Ishikawa (cell line): ENCODE measurements at regions not wholly inside any gene's neighbourhood (a gene's known extent, or its start where the extent isn't known, plus 50 kb on each side); places are given as distances from the start of the nearest gene placed in this dataset.

ENCODE experiments used
- CEBPB ChIP-seq: IDR thresholded peaks from 2 replicates; pipeline ENCODE4 v1.6.1; 2012
- CREB1 ChIP-seq: IDR thresholded peaks from 2 replicates; pipeline ENCODE4 v1.6.1; 2012; ENCODE audit warnings: low read depth
- EGR1 ChIP-seq: IDR thresholded peaks from 2 replicates; pipeline ENCODE4 v1.6.1; 2012
- EP300 ChIP-seq: IDR thresholded peaks from 2 replicates; pipeline ENCODE4 v1.6.1; 2012; ENCODE audit warnings: borderline replicate concordance
- FOXM1 ChIP-seq: IDR thresholded peaks from 2 replicates; pipeline ENCODE4 v1.6.1; 2012; ENCODE audit warnings: low read depth, borderline replicate concordance
- NFIC ChIP-seq: IDR thresholded peaks from 2 replicates; pipeline ENCODE4 v1.6.1; 2012
- RAD21 ChIP-seq: IDR thresholded peaks from 2 replicates; pipeline ENCODE4 v1.6.1; 2012; ENCODE audit warnings: low read depth
- TAF1 ChIP-seq: IDR thresholded peaks from 2 replicates; pipeline ENCODE4 v1.6.1; 2012; ENCODE audit warnings: low read depth, mild to moderate bottlenecking
- TCF12 ChIP-seq: IDR thresholded peaks from 2 replicates; pipeline ENCODE4 v1.6.1; 2012; ENCODE audit warnings: low read depth
- TEAD4 ChIP-seq: IDR thresholded peaks from 2 replicates; pipeline ENCODE4 v1.6.1; 2012
- YY1 ChIP-seq: IDR thresholded peaks from 2 replicates; pipeline ENCODE4 v1.6.1; 2012; ENCODE audit warnings: low read depth
- ZBTB7A ChIP-seq: IDR thresholded peaks from 2 replicates; pipeline ENCODE4 v1.6.1; 2012; ENCODE audit warnings: low read depth
- TF ChIP-seq, protein P1 (sequence below): IDR thresholded peaks from 2 replicates; pipeline ENCODE4 v1.6.1; 2012; ENCODE audit warnings: low read depth, mild to moderate bottlenecking
- TF ChIP-seq, protein P2 (sequence below): IDR thresholded peaks from 2 replicates; pipeline ENCODE4 v1.6.1; 2012
- TF ChIP-seq, protein P3 (sequence below): IDR thresholded peaks from 2 replicates; pipeline ENCODE4 v1.6.1; 2012

DNA sequence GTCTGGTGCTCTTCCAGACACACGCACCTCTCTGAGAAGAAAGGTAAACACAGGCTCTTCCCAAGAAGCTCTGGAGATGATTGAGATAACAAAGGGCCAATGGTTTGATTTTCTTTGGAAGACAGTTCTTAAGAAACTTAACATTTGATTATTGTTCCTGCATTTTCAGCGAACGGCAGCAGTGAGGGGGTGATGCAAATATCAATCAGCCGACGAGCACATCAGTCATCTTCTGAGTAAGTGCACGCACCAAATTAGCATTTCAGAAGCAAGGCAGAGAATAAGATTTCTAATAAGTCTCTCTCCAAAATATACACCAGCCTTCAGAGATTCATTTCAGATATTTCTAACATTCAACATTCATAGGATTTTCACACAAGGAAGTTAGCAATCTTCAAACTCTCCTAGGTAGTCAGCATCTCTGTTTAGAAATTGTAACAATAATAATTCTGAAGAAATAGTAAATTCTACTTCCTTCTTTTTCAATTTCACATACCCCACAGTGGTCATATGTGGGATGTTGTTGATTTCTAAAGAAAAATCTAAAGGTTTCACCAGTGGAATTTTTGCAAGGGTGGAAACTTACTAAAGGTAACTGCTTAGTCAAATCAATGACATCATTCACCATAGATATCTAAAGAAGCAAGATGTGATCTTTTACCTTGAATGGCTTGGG, 250.3 kb downstream of the SEC61B start:
- TF ChIP-seq, protein P1, sequence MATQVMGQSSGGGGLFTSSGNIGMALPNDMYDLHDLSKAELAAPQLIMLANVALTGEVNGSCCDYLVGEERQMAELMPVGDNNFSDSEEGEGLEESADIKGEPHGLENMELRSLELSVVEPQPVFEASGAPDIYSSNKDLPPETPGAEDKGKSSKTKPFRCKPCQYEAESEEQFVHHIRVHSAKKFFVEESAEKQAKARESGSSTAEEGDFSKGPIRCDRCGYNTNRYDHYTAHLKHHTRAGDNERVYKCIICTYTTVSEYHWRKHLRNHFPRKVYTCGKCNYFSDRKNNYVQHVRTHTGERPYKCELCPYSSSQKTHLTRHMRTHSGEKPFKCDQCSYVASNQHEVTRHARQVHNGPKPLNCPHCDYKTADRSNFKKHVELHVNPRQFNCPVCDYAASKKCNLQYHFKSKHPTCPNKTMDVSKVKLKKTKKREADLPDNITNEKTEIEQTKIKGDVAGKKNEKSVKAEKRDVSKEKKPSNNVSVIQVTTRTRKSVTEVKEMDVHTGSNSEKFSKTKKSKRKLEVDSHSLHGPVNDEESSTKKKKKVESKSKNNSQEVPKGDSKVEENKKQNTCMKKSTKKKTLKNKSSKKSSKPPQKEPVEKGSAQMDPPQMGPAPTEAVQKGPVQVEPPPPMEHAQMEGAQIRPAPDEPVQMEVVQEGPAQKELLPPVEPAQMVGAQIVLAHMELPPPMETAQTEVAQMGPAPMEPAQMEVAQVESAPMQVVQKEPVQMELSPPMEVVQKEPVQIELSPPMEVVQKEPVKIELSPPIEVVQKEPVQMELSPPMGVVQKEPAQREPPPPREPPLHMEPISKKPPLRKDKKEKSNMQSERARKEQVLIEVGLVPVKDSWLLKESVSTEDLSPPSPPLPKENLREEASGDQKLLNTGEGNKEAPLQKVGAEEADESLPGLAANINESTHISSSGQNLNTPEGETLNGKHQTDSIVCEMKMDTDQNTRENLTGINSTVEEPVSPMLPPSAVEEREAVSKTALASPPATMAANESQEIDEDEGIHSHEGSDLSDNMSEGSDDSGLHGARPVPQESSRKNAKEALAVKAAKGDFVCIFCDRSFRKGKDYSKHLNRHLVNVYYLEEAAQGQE: no peak
- TF ChIP-seq EP300 (no peak), FOXM1 (no peak), TCF12 (no peak), TAF1 (no peak), CEBPB (no peak), YY1 (no peak)

DNA sequence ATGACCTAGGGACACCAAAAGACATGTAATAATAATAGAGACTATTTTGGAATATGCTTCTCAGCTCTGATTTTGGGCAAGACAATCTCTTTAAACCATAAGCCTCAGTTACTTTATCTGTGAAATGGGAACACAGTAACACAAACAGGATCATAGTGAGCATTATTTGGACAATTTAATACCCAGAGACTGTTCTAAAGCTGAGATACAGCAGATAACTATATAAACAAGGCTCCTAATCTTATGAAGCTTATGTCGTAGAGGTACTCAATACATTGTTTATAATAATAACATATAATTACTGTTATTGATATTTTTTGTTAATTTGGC, 250.8 kb downstream of the SEC61B start:
- TF ChIP-seq TAF1 (no peak), TCF12 (no peak), NFIC (no peak), RAD21 (no peak), CEBPB (no peak), YY1 (no peak), FOXM1 (no peak)
- TF ChIP-seq, protein P1: no peak

DNA sequence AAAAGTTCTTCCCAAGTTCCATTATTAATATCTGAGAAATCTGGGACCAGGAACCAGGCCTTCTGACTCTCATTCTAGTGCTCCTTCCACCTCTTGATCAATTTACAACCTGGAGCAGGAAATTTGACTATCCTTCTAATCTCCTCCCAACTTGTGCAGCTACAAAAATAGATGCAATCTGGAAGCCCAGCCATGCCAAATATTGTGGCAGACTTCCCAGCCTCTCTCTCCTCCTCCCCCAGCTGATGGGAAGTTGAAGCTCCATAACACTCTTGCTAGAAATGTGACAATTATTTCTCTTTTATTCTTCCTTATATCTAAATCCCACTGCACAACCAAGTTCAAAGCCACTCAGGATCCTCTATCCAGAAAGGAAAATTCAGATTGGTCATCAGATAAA, 252.1 kb downstream of the SEC61B start:
- TF ChIP-seq RAD21 (no peak), CEBPB (no peak), YY1 (no peak), TCF12 (no peak), NFIC (no peak), TAF1 (no peak), ZBTB7A (no peak), FOXM1 (no peak), EGR1 (no peak), EP300 (no peak), CREB1 (no peak), TEAD4 (no peak)
- TF ChIP-seq, protein P2, sequence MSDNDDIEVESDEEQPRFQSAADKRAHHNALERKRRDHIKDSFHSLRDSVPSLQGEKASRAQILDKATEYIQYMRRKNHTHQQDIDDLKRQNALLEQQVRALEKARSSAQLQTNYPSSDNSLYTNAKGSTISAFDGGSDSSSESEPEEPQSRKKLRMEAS: no peak
- TF ChIP-seq, protein P3, sequence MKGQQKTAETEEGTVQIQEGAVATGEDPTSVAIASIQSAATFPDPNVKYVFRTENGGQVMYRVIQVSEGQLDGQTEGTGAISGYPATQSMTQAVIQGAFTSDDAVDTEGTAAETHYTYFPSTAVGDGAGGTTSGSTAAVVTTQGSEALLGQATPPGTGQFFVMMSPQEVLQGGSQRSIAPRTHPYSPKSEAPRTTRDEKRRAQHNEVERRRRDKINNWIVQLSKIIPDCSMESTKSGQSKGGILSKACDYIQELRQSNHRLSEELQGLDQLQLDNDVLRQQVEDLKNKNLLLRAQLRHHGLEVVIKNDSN: no peak
- TF ChIP-seq, protein P1: no peak

DNA sequence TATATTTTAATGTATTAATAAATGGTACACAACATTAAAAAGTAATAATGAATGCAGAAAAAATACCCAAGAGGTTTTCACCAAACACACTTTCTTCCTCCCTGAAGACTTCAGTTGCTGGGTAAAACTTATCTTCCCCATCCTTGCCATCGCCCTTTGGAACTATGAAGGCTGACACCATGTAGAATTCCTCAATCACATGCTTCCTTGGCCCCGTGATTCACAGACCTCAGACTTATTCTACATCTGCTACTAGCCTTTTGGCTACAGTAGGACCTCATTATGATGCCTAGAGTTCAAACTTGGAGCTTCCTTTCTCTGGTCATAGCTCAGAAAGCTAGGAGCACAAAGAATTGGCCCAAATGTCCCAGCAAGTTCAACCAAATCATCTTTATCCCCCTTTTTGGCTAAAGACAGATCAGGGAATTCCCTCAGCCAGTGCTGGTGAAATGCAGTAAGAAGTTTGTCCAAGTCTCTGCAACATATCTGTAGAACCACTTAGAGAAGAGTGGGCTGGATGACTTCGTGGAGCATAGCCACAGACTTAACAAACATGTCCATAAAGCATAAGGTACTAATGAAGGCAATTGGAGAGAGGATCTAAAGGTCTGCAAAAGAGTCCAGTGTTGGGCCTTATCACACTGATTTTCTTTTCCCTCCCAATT, 253.5 kb downstream of the SEC61B start:
- TF ChIP-seq YY1: no peak
- no peak for TF ChIP-seq TEAD4
- no peak for TF ChIP-seq TCF12
- no peak for TF ChIP-seq RAD21
- TF ChIP-seq, protein P2: no peak
- no peak for TF ChIP-seq TAF1
- TF ChIP-seq NFIC: no peak
- TF ChIP-seq CREB1: no peak
- TF ChIP-seq, protein P3: no peak
- TF ChIP-seq EGR1: no peak
- TF ChIP-seq, protein P1: no peak
- TF ChIP-seq FOXM1: no peak
- no peak for TF ChIP-seq EP300
- TF ChIP-seq CEBPB: no peak
- no peak for TF ChIP-seq ZBTB7A
